SK-N-SH treated with all-trans-retinoic acid at 6 μM for 48 hours (cell line): ENCODE measurements at regions not wholly inside any gene's neighbourhood (a gene's known extent, or its start where the extent isn't known, plus 50 kb on each side); places are given as distances from the start of the nearest gene placed in this dataset.

Source experiments
- BACH2 ChIP-seq: fragments of 250-450 bp; sonication (Bioruptor Pico); IDR thresholded peaks from 2 replicates; pipeline ENCODE4 v1.9.0; 2021; ENCODE audit warnings: mild to moderate bottlenecking, borderline replicate concordance
- CREB5 ChIP-seq: fragments of 250-450 bp; sonication (Bioruptor Pico); IDR thresholded peaks from 2 replicates; pipeline ENCODE4 v1.5.1; 2020; ENCODE audit warnings: low read depth, mild to moderate bottlenecking, moderate library complexity
- CSDC2 ChIP-seq: fragments of 250-450 bp; sonication (Bioruptor Pico); IDR thresholded peaks from 2 replicates; pipeline ENCODE4 v1.5.0; 2020; ENCODE audit warnings: mild to moderate bottlenecking, moderate library complexity
- CSRNP3 ChIP-seq: fragments of 250-450 bp; sonication (Bioruptor Pico); IDR thresholded peaks from 2 replicates; pipeline ENCODE4 v1.5.1; 2021; ENCODE audit warnings: mild to moderate bottlenecking, moderate library complexity
- OSR1 ChIP-seq: fragments of 250-450 bp; sonication (Bioruptor Pico); IDR thresholded peaks from 2 replicates; pipeline ENCODE4 v1.8.0; 2022; ENCODE audit warnings: moderate library complexity, mild to moderate bottlenecking, inconsistent platforms
- PATZ1 ChIP-seq: fragments of 250-450 bp; sonication (Bioruptor Pico); IDR thresholded peaks from 2 replicates; pipeline ENCODE4 v1.8.0; 2020; ENCODE audit warnings: mild to moderate bottlenecking, moderate library complexity, borderline replicate concordance
- RARB ChIP-seq: fragments of 250-450 bp; sonication (Bioruptor Pico); IDR thresholded peaks from 2 replicates; pipeline ENCODE4 v1.8.0; 2021; ENCODE audit warnings: mild to moderate bottlenecking, moderate library complexity
- TCF4 ChIP-seq: fragments of 250-450 bp; sonication (Bioruptor Pico); IDR thresholded peaks from 2 replicates; pipeline ENCODE4 v1.8.0; 2021; ENCODE audit warnings: mild to moderate bottlenecking, moderate library complexity, borderline replicate concordance
- TSHZ2 ChIP-seq: fragments of 250-450 bp; sonication (Bioruptor Pico); IDR thresholded peaks from 2 replicates; pipeline ENCODE4 v1.5.0; 2020; ENCODE audit warnings: mild to moderate bottlenecking, moderate library complexity
- ZFP3 ChIP-seq: fragments of 250-450 bp; sonication (Bioruptor Pico); IDR thresholded peaks from 2 replicates; pipeline ENCODE4 v1.5.0; 2020; ENCODE audit warnings: mild to moderate bottlenecking, moderate library complexity
- ZNF70 ChIP-seq: fragments of 450-650 bp; formaldehyde crosslinking; IDR thresholded peaks from 2 replicates; pipeline ENCODE4 v1.5.0; 2020; ENCODE audit warnings: mild to moderate bottlenecking, moderate library complexity

GRCh38 chr2:128876986-128877983 lies 558.6 kb upstream of the HS6ST1 start:
- TF ChIP-seq OSR1 (CRISPR knock-in tag) (no peak), CSRNP3 (CRISPR knock-in tag) (no peak), RARB (CRISPR knock-in tag) (no peak), CREB5 (no peak), PATZ1 (CRISPR knock-in tag) (no peak), ZNF70 (CRISPR knock-in tag) (no peak), CSDC2 (CRISPR knock-in tag) (no peak), ZFP3 (CRISPR knock-in tag) (no peak), BACH2 (CRISPR knock-in tag) (no peak), TCF4 (CRISPR knock-in tag) (no peak), TSHZ2 (no peak)
